Activated naive CD8-positive, alpha-beta T cell treated with anti-CD3 and anti-CD28 coated beads, Interleukin-2, amount 10 ng/mL, durations not matched to agents 7 days and 5 days (primary cell): ENCODE measurements at regions not wholly inside any gene's neighbourhood (a gene's known extent, or its start where the extent isn't known, plus 50 kb on each side); places are given as distances from the start of the nearest gene placed in this dataset.

Experiments used
- ATAC-seq: fragments of 150-1000 bp; cut with Tn5 transposase; one replicate; pipeline ENCODE4 v1.10.0; 2021; ENCODE audit warnings: low read depth, moderate library complexity
- POLR2A ChIA-PET: fragments of 350-600 bp; sonication (Branson Sonifier 250); formaldehyde crosslinking; loops from one replicate; lab custom pipeline; 2021; ENCODE audit warnings: antibody characterized with exemption; lab: Charles Lee
- DNase-seq: peaks from one replicate; pipeline ENCODE4 v3.0.0; 2021
- H3K27ac Mint-ChIP-seq: one replicate; pipeline ENCODE4 v1.8.0; 2022; ENCODE audit warnings: mild to moderate bottlenecking, mixed read lengths
- H3K27me3 Mint-ChIP-seq: one replicate; pipeline ENCODE4 v1.8.0; 2022; ENCODE audit warnings: mild to moderate bottlenecking, moderate library complexity, mixed read lengths
- H3K36me3 Mint-ChIP-seq: one replicate; pipeline ENCODE4 v1.8.0; 2021; ENCODE audit warnings: mild to moderate bottlenecking, mixed read lengths
- H3K4me1 Mint-ChIP-seq: one replicate; pipeline ENCODE4 v1.8.0; 2021; ENCODE audit warnings: mixed read lengths
- H3K4me3 Mint-ChIP-seq: one replicate; pipeline ENCODE4 v1.8.0; 2022; ENCODE audit warnings: mild to moderate bottlenecking, moderate library complexity, mixed read lengths
- H3K9me3 Mint-ChIP-seq: one replicate; pipeline ENCODE4 v1.8.0; 2021; ENCODE audit warnings: mixed read lengths

GRCh38 chr16:6690741-6691140, 641.9 kb upstream of the RBFOX1 start:
- Mint-ChIP-seq H3K27me3 (no peaks in the 10 kb centered on the region), H3K27ac (no peak overlapping the region), H3K4me3 (no peak overlapping the region), H3K9me3 (peaks cover 11% of the 10 kb centered on the region), H3K36me3 (no peaks in the 10 kb centered on the region), H3K4me1 (no peaks in the 10 kb centered on the region)
- no peak for DNase-seq
- no peak for ATAC-seq
- POLR2A ChIA-PET = no interaction called here

DNA sequence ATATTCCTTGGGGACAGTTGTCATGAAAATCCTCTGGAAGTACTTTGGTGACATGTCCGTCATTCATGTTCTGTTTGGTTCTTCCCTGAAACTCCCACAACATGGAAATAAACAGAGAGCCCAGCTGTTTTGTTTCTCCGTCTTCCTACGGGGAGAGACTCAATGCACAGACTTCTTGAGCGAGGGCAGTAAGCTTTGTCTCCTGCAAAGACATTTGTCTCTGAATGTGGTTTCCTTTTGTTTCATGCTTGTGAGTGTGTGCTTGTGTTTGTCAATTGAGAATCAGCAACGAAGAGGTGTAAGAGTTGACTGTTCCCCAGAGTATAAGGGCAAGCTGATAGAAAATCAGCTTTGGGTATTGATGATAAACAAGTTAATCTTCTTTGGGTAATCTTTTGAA, 643.0 kb upstream of the RBFOX1 start:
- no peaks in the 10 kb centered on the region for H3K4me1 Mint-ChIP-seq
- H3K36me3 Mint-ChIP-seq = no peaks in the 10 kb centered on the region
- no peak for ATAC-seq
- no peaks in the 10 kb centered on the region for H3K27me3 Mint-ChIP-seq
- POLR2A ChIA-PET = no interaction called here
- no peak overlapping the region for H3K4me3 Mint-ChIP-seq
- H3K9me3 Mint-ChIP-seq = peaks cover 11% of the 10 kb centered on the region
- no peak for DNase-seq
- H3K27ac Mint-ChIP-seq = no peak overlapping the region

GRCh38 chr16:6687593-6687992, 645.1 kb upstream of the RBFOX1 start:
- ATAC-seq (no peak), DNase-seq (no peak)
- POLR2A ChIA-PET = no interaction called here
- Mint-ChIP-seq H3K4me1 (no peaks in the 10 kb centered on the region), H3K27me3 (no peaks in the 10 kb centered on the region), H3K9me3 (peaks cover 11% of the 10 kb centered on the region), H3K36me3 (no peaks in the 10 kb centered on the region), H3K4me3 (no peak overlapping the region), H3K27ac (no peak overlapping the region)

DNA sequence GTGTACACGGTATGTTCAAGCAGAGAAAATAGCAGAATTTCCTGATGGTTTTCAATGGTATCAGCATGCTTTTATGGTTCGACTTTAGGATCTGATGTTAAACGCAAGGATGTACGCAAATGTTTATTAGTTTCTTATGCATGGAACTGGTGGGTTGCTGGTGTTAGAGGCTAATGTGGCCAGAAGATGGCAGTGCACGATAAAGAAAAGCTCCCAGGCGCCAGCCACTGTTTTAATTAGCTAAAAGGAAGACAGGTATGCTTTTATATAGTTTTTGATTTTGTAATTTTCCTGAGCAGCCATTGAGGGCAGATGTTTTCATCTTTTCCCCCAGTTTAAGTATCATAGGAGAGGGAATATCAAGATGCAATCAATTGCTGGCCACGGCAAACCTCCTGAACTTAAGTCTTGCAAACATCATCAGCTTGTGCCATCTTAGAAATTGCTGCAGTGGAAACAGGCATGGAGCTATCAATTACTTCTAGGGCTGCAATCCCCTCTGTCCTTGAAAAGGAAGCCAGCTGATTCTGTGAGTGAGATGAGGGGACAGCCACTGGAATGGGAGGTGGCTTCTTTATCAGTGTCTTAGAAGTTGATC, 648.5 kb upstream of the RBFOX1 start:
- Mint-ChIP-seq H3K27me3 (no peaks in the 10 kb centered on the region), H3K36me3 (no peaks in the 10 kb centered on the region), H3K4me3 (no peak overlapping the region), H3K9me3 (peaks cover 7% of the 10 kb centered on the region), H3K4me1 (no peaks in the 10 kb centered on the region), H3K27ac (no peak overlapping the region)
- ATAC-seq (no peak), DNase-seq (no peak)
- POLR2A ChIA-PET = no interaction called here

DNA sequence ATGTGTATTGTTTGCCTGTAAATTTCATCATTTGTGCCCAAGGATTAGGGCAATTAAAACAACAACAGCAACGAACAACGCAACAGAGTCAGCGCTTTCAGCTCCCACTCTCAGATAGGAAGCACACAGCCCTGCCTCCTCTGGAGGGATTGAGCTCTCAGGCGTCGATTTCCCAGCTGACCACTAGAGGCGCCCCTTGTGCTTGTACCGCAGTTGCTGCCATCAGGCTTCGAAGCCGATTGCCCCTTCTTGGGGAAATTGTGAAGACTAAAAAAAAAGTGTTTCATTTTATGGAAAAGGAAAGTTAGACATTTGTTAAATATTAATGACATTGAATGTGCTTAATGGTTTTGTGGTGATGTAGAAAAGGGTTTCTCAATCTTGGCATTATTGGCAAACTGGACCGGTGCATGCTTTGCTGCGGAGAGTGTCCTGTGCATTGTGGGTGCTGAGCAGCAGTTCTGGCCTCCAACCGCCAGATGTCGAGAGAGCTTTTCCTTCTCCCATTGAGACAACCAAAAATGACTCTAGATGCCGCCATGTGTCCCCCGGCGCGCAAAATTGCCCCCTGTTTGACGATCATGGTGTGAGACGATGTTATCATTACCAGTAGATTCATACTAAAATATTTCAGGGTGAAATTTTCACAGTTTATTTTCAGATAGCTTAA, 650.4 kb upstream of the RBFOX1 start:
- Mint-ChIP-seq H3K36me3 (no peaks in the 10 kb centered on the region), H3K4me1 (no peaks in the 10 kb centered on the region), H3K27ac (no peak overlapping the region), H3K4me3 (no peak overlapping the region), H3K9me3 (no peaks in the 10 kb centered on the region), H3K27me3 (no peaks in the 10 kb centered on the region)
- DNase-seq (no peak), ATAC-seq (no peak)
- POLR2A ChIA-PET = no interaction called here

DNA sequence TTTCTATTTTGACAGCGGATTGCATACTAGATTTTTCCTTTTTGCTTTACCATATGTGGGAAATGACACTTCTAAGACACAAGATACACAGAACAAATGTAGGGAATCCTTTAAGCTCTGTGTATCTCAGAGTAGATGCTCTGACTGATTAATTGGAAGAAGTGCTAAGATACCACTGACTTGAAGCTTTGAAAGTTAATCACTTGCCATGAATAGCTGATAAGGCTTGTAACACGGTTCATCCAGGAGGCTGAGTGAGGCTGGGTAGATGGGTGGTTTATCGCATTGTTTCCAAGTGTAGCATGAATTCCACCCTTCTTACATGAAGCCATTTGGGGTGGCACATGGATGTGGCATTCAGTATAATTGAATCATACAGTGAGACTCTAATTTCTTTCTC, 654.1 kb upstream of the RBFOX1 start:
- ATAC-seq (no peak), DNase-seq (no peak)
- no peak overlapping the region for H3K27ac Mint-ChIP-seq
- H3K36me3 Mint-ChIP-seq = no peaks in the 10 kb centered on the region
- H3K9me3 Mint-ChIP-seq = peaks cover 4% of the 10 kb centered on the region
- H3K4me3 Mint-ChIP-seq = no peak overlapping the region
- H3K4me1 Mint-ChIP-seq = no peaks in the 10 kb centered on the region
- POLR2A ChIA-PET = no interaction called here
- no peaks in the 10 kb centered on the region for H3K27me3 Mint-ChIP-seq

DNA sequence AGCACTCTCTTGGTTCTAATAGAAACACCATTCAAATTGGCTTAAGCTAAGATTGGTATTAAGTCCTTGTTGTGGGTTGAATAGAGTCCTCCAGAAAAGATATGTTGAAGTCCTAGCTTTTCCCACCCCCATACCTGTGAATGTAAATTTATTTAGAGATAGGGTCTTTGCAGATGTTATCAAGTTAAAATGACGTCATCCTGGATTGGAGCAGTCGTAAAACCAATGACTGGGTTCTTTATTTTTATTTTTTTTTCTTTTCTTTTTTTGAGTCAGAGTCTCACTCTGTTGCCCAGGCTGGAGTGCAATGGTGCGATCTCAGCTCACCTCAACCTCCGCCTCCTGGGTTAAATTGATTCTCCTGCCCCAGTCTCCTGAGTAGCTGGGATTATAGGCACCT, 658.6 kb upstream of the RBFOX1 start:
- no peaks in the 10 kb centered on the region for H3K36me3 Mint-ChIP-seq
- peaks cover 4% of the 10 kb centered on the region for H3K9me3 Mint-ChIP-seq
- H3K27me3 Mint-ChIP-seq = no peaks in the 10 kb centered on the region
- H3K27ac Mint-ChIP-seq = no peak overlapping the region
- no peak for DNase-seq
- no peak for ATAC-seq
- POLR2A ChIA-PET = no interaction called here
- H3K4me1 Mint-ChIP-seq = no peaks in the 10 kb centered on the region
- no peak overlapping the region for H3K4me3 Mint-ChIP-seq

DNA sequence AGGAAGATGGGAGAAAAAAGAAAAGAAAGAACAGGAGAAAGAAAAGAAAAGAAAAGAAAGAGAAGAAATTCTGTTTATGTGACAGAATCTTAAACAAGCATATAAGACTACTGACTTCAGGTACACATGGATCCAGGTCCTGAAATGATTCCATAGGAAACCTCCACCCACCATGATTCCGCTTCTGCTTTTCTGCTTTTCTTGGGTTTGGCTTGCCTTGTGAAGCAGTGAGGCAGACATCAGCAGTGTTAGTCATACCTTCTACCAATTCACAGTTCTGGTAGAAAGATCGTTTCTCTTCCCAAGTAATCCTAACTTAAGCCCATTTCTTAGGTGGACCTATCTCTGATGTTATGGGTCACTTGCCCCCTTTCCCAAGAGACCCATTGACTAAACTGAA, 660.1 kb upstream of the RBFOX1 start:
- no peak overlapping the region for H3K27ac Mint-ChIP-seq
- H3K9me3 Mint-ChIP-seq = peaks cover 4% of the 10 kb centered on the region
- no peak overlapping the region for H3K4me3 Mint-ChIP-seq
- H3K36me3 Mint-ChIP-seq = no peaks in the 10 kb centered on the region
- POLR2A ChIA-PET = no interaction called here
- no peaks in the 10 kb centered on the region for H3K4me1 Mint-ChIP-seq
- ATAC-seq = no peak
- no peak for DNase-seq
- H3K27me3 Mint-ChIP-seq = no peaks in the 10 kb centered on the region

GRCh38 chr16:6667393-6667792, 665.3 kb upstream of the RBFOX1 start:
- Mint-ChIP-seq H3K4me3 (no peak overlapping the region), H3K27me3 (no peaks in the 10 kb centered on the region), H3K4me1 (no peaks in the 10 kb centered on the region), H3K9me3 (no peaks in the 10 kb centered on the region), H3K36me3 (no peaks in the 10 kb centered on the region), H3K27ac (no peak overlapping the region)
- DNase-seq = no peak
- no peak for ATAC-seq
- POLR2A ChIA-PET = no interaction called here

- DNase-seq (no peak), ATAC-seq (no peak)
- H3K27me3 Mint-ChIP-seq = no peaks in the 10 kb centered on the region
- H3K36me3 Mint-ChIP-seq = no peaks in the 10 kb centered on the region
- no peaks in the 10 kb centered on the region for H3K9me3 Mint-ChIP-seq
- no peaks in the 10 kb centered on the region for H3K4me1 Mint-ChIP-seq
- H3K27ac Mint-ChIP-seq = no peak overlapping the region
- H3K4me3 Mint-ChIP-seq = no peak overlapping the region
- POLR2A ChIA-PET = no interaction called here
Observed at GRCh38 chr16:6665126-6665525, 667.5 kb upstream of the RBFOX1 start.

DNA sequence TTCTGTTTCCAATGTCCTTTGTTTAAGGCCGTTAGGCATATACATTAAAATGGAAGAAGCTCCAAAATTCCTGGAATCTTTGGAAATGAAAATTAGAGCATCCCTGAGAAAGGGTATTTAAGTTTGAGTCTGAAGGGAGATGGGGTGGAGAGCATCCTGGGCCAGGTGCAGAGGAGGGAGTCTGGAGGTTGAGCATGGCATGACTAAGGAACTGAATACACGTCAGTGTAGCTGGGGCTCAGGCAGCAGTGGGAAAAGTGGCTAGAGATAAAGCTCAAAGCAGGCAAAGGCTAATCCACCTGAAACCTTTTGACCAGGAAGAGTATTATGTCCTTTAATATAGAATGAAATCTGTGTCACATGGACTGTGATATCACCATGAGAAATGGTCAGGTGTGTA, 669.0 kb upstream of the RBFOX1 start:
- Mint-ChIP-seq H3K36me3 (no peaks in the 10 kb centered on the region), H3K4me1 (no peaks in the 10 kb centered on the region), H3K27ac (no peak overlapping the region), H3K9me3 (no peaks in the 10 kb centered on the region), H3K4me3 (no peak overlapping the region), H3K27me3 (no peaks in the 10 kb centered on the region)
- DNase-seq (no peak), ATAC-seq (no peak)
- POLR2A ChIA-PET = no interaction called here

GRCh38 chr16:6656760-6657159, 675.9 kb upstream of the RBFOX1 start:
- POLR2A ChIA-PET = no interaction called here
- Mint-ChIP-seq H3K4me3 (no peak overlapping the region), H3K36me3 (no peaks in the 10 kb centered on the region), H3K9me3 (peaks cover 6% of the 10 kb centered on the region), H3K27me3 (no peaks in the 10 kb centered on the region), H3K27ac (no peak overlapping the region), H3K4me1 (no peaks in the 10 kb centered on the region)
- ATAC-seq (no peak), DNase-seq (no peak)

DNA sequence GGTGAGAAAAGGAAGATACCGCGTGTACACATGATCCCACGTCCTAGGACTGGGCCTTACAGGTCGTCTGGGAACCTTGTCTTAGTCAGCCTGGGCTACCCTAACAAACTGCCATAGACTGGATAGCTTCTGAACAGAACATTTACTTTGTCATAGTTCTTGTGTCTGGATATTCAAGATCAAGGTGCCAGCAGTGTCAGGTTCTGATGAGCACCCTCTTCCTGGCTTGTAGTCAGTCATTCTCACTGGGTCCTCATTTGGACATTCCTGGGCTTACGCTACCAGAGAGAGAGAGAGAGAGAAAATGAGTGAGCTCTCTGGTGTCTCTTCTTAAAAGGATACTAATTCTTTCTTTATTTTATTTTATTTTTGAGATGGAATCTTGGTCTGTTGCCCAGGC, 685.8 kb upstream of the RBFOX1 start:
- Mint-ChIP-seq H3K27ac (no peak overlapping the region), H3K4me3 (no peak overlapping the region), H3K9me3 (no peaks in the 10 kb centered on the region), H3K4me1 (peaks cover 2% of the 10 kb centered on the region), H3K36me3 (no peaks in the 10 kb centered on the region), H3K27me3 (peaks cover 7% of the 10 kb centered on the region)
- DNase-seq (no peak), ATAC-seq (no peak)
- POLR2A ChIA-PET = no interaction called here

- POLR2A ChIA-PET = no interaction called here
- Mint-ChIP-seq H3K27me3 (peaks cover 10% of the 10 kb centered on the region), H3K9me3 (no peaks in the 10 kb centered on the region), H3K36me3 (no peaks in the 10 kb centered on the region), H3K4me3 (no peak overlapping the region), H3K27ac (no peak overlapping the region), H3K4me1 (peaks cover 2% of the 10 kb centered on the region)
- no peak for DNase-seq
- ATAC-seq = no peak
Observed at GRCh38 chr16:6645768-6646568, 686.7 kb upstream of the RBFOX1 start.
